ENCODE measurements at regions not wholly inside any gene's neighbourhood (a gene's known extent, or its start where the extent isn't known, plus 50 kb on each side); places are given as distances from the start of the nearest gene placed in this dataset.

- DNase-seq, result no peak
Observed at GRCh38 chr18:65093346-65093745, 657.5 kb upstream of the CDH7 start.

- DNase-seq, result peak; percentile 8
Observed at GRCh38 chr18:65091744-65092329, 659.0 kb upstream of the CDH7 start.

- no peak for DNase-seq
Observed at GRCh38 chr18:65082907-65083306, 667.9 kb upstream of the CDH7 start.

- no peak for DNase-seq
Observed at GRCh38 chr18:65081786-65082185, 669.0 kb upstream of the CDH7 start.

GRCh38 chr18:65073060-65073550 is 677.7 kb upstream of the CDH7 start:
- DNase-seq, result no peak

- DNase-seq, result no peak
Observed at GRCh38 chr18:65057439-65058083, 693.3 kb upstream of the CDH7 start.

GRCh38 chr18:65056575-65056974 is 694.2 kb upstream of the CDH7 start:
- no peak for DNase-seq

- no peak for DNase-seq
Observed at GRCh38 chr18:65049586-65049985, 701.2 kb upstream of the CDH7 start.

- DNase-seq, result no peak
Observed at GRCh38 chr18:65039578-65039977, 711.2 kb upstream of the CDH7 start.

GRCh38 chr18:65035701-65036100 is 715.1 kb upstream of the CDH7 start:
- no peak for DNase-seq

GRCh38 chr18:65025756-65026155 is 725.1 kb upstream of the CDH7 start:
- no peak for DNase-seq

- no peak for DNase-seq
Observed at GRCh38 chr18:65021021-65021420, 729.8 kb upstream of the CDH7 start.

- DNase-seq, result no peak
Observed at GRCh38 chr18:65018184-65018583, 732.6 kb upstream of the CDH7 start.

- DNase-seq, result no peak
Observed at GRCh38 chr18:65017372-65017760, 733.4 kb upstream of the CDH7 start.

- DNase-seq, result no peak
Observed at GRCh38 chr18:65016631-65017371, 734.0 kb upstream of the CDH7 start.

- no peak for DNase-seq
Observed at GRCh38 chr18:64994370-64994769, 756.4 kb upstream of the CDH7 start.

- DNase-seq, result no peak
Observed at GRCh38 chr18:64993695-64994094, 757.1 kb upstream of the CDH7 start.

GRCh38 chr18:64992654-64993053 is 758.2 kb upstream of the CDH7 start:
- DNase-seq, result no peak

GRCh38 chr18:64991102-64991501 is 759.7 kb upstream of the CDH7 start:
- no peak for DNase-seq

- DNase-seq, result no peak
Observed at GRCh38 chr18:64986906-64987495, 763.8 kb upstream of the CDH7 start.

- no peak for DNase-seq
Observed at GRCh38 chr18:64983497-64984238, 767.1 kb upstream of the CDH7 start.

GRCh38 chr18:64982414-64983055 is 768.3 kb upstream of the CDH7 start:
- no peak for DNase-seq

GRCh38 chr18:64981915-64982314 is 768.9 kb upstream of the CDH7 start:
- no peak for DNase-seq

Data from activated CD4-positive, alpha-beta T cell treated with anti-CD3 and anti-CD28 coated beads, Interleukin-10, Interleukin-2, amounts not matched to agents 100 ng/mL and 50 ng/mL, durations not matched to agents 16 hours and 8 hours (primary cell).